Astrocyte of the spinal cord (primary cell): ENCODE measurements at regions not wholly inside any gene's neighbourhood (a gene's known extent, or its start where the extent isn't known, plus 50 kb on each side); places are given as distances from the start of the nearest gene placed in this dataset.
A peak's percentile ranks its signal among the peaks of the same experiment; 100 is the strongest.

Experiments used
- DNase-seq: peaks from one replicate; pipeline ENCODE4 v3.0.0; 2011; ENCODE audit warnings: low read depth, low spot score
- H3K4me3 ChIP-seq: 2 replicates; pipeline ENCODE4 v1.5.1; 2011; ENCODE audit warnings: low read depth, mild to moderate bottlenecking, low read length, moderate library complexity
- CTCF ChIP-seq: IDR thresholded peaks from 2 replicates; pipeline ENCODE4 v1.5.1; 2012; ENCODE audit warnings: low read depth, mild to moderate bottlenecking, low read length, inconsistent platforms
- in situ Hi-C: cut with HindIII; loops from 2 replicates; pipeline ENCODE4 v1.10.0; 2017; ENCODE audit warnings: low sequenced_read_pairs

GRCh38 chr10:60446070-60446833 lies 56.6 kb upstream of the ANK3 start:
- TF ChIP-seq CTCF = no peak
- no peak for DNase-seq
- no peak overlapping the region for H3K4me3 ChIP-seq
- in situ Hi-C loops = no loop called here

- TF ChIP-seq CTCF = peak; percentile 55
- peak; percentile 73 for DNase-seq
- in situ Hi-C loops = no loop called here
- no peak overlapping the region for H3K4me3 ChIP-seq
Observed at GRCh38 chr10:60444494-60445064, 54.9 kb upstream of the ANK3 start.

DNA sequence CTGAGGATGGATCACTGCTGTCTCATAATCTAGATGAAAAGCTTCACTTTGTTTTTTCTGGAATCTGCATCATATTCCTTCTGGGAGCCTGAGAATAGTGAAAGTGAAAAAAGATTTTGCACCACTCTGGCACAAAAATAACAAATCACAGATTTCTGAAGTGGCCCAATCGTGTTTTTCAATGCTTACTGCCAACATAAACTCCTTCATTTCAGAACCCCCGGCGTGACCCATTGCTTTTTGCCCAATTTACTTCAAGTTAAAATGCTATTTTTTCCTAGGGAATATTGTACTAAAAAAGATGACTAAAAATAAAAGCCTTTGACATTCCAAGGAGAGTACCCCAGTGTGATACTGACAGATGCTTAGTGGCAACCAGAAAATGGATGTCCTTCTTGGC lies 53.7 kb upstream of the ANK3 start:
- no peak for TF ChIP-seq CTCF
- H3K4me3 ChIP-seq = no peak overlapping the region
- in situ Hi-C loops = no loop called here
- DNase-seq = no peak

GRCh38 chr10:60441515-60441914 lies 51.8 kb upstream of the ANK3 start:
- in situ Hi-C loops = no loop called here
- TF ChIP-seq CTCF = peak; percentile 44
- no peak overlapping the region for H3K4me3 ChIP-seq
- DNase-seq = no peak

GRCh38 chr10:60439641-60440040 lies 50.0 kb upstream of the ANK3 start:
- TF ChIP-seq CTCF = no peak
- in situ Hi-C loops = no loop called here

More at GRCh38 chr10:60439641-60440040, 50.0 kb upstream of the ANK3 start:
- H3K4me3 ChIP-seq = no peak overlapping the region
- DNase-seq = no peak
